IPS DF 4.7 (cell line): ENCODE measurements at regions not wholly inside any gene's neighbourhood (a gene's known extent, or its start where the extent isn't known, plus 50 kb on each side); places are given as distances from the start of the nearest gene placed in this dataset.
A peak's percentile ranks its signal among the peaks of the same experiment; 100 is the strongest.
"Not testable (repeated sequence)": the region's sequence is repeated elsewhere in the genome, so short reads cannot be mapped to it uniquely, and the experiment has no call there.

Experiments
- DNase-seq: peaks from one replicate; pipeline ENCODE4 v3.0.0-alpha.2; 2013; ENCODE audit warnings: low spot score; ENCODE audit errors: extremely low read depth

- no peak for DNase-seq
Measured at GRCh38 chr15:96058103-96058851, 272.2 kb upstream of the NR2F2 start.

GRCh38 chr15:96058852-96059103 lies 271.7 kb upstream of the NR2F2 start:
- DNase-seq: not testable (repeated sequence)

GRCh38 chr15:96060591-96060990 lies 269.9 kb upstream of the NR2F2 start:
- DNase-seq: not testable (repeated sequence)

- no peak for DNase-seq
Measured at GRCh38 chr15:96064351-96064756, 266.1 kb upstream of the NR2F2 start.

- DNase-seq: no peak
Measured at GRCh38 chr15:96066126-96066525, 264.4 kb upstream of the NR2F2 start.

DNA sequence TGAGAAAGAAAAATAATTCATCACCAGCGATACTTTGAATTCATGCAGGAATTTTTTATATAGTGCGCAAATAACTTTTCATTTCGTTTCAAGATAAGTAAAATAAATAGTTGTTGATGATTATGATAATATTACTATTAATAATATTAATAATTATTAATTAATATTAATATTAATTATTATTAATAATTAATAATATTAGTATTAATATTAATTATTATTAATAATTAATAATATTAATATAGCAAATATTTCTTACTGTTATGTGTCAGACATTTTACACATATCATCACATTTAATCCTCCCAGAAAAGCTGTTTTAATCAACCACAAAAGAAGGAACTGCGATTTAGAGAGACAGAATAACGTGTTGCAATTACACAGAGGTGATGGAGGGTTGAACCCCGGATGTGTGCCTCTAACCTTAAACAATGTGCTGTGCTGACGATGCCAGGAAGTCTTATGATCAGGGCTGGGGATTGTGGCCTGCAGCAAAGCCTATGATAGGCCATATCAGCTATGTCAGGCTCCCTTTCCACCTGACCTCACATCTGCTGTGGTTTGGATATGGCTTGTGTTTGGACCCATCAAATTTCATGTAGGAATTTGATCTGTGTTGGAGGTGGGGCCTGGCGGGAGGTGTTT lies 263.5 kb upstream of the NR2F2 start:
- DNase-seq: no peak

- no peak for DNase-seq
Measured at GRCh38 chr15:96067677-96068076, 262.8 kb upstream of the NR2F2 start.

DNA sequence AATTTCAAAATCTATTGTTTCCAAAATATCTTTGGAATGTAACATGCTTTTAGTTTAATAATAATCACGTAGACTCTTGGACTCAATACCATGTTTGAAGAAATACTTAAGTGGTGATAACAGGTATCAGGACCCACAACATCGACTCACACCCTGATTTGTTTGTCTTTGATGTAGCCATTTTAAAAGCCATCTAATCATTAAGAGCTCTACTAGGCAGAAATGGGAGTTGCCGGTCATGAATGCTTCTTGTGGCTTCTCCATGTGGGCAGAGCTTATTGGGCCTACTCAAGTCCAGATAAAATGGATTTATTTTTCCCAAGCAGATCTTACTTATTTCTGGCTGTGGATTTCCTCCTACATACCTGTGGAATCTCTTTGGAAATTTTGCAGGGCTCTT lies 261.6 kb upstream of the NR2F2 start:
- no peak for DNase-seq

DNA sequence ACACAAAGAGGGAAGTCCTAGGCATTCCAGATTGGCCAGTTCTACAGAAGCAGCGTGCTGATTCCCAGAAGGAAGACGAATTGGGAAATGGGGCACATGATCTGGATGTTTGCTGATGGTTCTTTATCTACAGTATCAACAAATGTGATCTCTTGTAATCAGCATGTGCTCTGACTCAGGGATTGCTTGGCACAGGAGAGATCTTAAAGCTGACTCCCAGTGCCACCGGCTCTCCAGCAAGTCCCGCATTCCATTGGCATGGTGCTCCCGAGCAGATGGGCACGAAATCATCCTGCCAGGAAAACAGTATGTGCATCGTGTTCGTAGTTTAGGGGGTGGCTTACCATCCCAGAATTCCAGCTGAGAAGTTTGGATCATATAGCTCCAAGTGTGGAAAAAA lies 259.9 kb upstream of the NR2F2 start:
- DNase-seq: no peak

GRCh38 chr15:96072821-96073220 lies 257.7 kb upstream of the NR2F2 start:
- no peak for DNase-seq

DNA sequence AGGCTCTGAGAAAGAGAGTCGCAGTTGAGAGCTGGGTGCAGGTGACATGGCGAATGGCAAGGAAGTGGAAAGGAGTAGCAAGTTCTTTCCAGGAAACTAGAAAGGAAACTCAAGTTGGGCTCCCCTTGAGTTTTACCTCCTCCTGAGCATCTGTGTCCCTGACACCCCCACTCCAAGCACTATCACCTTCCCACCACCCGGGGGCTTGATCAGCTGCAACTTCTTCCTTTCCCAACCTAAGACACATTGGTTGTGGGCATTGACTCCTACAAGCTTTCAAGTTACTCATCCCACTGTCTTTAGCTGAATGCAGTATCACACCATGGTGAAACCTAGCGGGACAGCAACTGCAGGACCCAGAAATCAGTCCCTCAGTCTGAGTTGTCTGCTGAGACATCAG lies 256.6 kb upstream of the NR2F2 start:
- no peak for DNase-seq

- no peak for DNase-seq
Measured at GRCh38 chr15:96075895-96076294, 254.6 kb upstream of the NR2F2 start.

DNA sequence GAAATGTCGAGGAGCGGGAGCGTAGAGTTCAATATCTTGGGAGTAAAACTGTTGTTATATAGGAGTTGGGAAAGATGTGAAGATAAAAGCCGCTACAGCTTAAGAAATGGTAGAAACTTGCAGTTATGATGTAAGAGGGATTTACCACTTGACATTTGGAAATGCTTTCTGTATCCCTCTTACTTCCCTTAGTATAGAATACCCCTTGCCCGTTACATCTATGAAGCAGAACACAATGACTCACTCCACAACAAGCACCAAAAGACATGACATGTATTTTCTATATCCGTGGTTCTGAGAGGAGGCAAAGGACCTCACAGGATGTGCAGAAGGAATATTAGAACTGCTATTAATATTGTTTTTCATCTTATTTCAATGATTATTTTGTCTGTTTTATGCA lies 254.2 kb upstream of the NR2F2 start:
- no peak for DNase-seq

DNA sequence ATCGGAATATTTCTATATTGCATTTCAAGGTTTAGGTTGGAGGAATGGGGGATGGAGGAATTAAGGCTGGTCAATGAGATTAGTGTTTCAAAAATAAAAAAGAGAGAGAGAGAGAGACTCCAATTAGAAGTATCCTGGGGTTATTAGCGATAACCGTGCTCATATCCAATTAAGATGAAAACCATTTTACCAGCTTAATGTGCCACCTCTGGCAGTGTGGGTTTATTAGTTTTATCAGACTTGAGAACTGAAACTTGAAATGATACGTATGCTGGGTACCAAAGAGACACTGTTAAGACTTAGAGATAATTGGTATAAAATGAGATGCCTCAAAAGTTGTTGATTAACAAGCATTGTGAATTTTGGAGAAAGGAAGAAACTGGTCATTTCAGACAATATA lies 251.5 kb upstream of the NR2F2 start:
- DNase-seq: no peak

DNA sequence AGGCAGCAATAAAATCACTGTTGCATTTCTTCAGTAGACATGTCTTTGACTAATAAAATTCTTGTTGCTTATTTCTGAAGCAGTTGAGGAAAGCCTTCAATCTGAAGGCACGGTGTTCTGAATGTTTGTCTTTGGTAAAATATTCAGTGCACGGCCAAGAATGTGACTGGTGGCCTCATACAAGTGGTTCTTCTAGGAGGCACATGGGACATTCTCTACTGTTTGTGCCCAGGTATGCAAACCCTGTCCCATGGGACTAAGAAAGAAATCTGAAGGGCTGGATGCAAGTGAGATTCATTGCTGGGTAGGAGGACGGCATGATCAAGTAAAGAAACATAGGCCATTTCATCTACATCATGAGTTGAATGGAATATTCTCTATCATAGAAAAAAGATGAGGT lies 250.6 kb upstream of the NR2F2 start:
- DNase-seq: no peak

GRCh38 chr15:96086164-96086563 lies 244.3 kb upstream of the NR2F2 start:
- DNase-seq: no peak

DNA sequence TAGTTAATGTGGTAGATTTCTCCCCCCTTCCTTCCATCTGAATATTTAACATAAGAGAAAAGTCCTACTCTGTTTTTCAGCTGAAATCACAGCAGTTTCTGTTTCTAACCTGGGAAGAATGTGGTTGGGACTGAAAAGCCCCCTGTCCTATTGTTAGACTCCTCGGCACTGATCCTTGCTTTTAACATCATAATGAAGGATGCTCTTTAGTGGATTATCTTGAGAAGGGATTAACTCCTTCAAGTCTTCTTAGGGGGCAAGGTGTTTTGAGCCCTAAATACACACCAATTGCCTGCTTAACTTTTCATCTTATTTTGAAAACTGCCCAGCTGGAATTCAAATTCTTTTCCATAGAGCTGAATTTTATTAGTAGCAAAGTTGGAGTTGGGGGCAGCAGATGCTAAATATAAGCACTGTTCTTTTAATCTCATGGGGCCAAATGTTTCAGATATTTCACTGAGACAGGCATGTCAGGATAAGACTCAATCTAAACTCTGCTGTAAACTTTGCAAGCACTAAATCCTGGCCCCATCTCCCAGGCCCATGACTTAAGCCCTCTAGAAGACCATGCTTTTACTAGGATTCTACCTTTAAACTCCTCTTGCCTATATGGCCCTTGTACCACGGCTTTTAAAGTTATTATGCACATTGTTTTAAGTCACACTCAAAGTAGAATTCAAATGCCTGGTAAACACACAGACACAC lies 243.2 kb upstream of the NR2F2 start:
- peak; percentile 44 for DNase-seq

- no peak for DNase-seq
Measured at GRCh38 chr15:96088650-96089049, 241.8 kb upstream of the NR2F2 start.

DNA sequence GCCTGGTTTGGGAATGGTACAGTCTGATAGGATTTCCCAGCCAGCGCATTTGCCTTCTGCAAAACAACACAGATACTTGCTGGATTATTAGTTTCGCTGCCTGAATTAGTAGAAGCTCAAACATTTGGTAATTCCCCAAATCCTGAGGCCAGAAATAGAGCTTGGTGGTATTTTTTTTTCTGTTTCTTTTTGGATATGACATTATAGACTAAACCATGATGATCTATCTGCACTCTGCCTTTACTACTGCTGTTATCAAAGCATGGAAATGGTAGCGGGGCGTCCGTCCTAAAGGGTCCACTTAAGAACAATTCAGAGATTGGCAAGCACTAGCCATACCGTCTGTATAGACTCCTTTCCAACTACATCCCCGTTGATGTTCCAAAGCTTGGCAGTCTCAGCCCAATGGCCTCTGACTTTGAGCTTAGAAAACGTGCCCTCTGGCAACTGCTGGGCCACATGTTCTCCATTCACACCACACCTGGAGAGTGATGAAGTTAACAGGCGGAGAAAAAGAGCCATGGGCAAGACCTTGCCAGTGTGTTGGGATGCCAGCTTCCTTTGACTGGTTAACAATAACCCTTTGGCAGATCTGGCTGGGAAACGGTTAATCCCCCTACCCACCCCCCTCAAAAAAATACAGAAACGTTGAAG lies 241.0 kb upstream of the NR2F2 start:
- no peak for DNase-seq

- no peak for DNase-seq
Measured at GRCh38 chr15:96092186-96092585, 238.3 kb upstream of the NR2F2 start.

DNA sequence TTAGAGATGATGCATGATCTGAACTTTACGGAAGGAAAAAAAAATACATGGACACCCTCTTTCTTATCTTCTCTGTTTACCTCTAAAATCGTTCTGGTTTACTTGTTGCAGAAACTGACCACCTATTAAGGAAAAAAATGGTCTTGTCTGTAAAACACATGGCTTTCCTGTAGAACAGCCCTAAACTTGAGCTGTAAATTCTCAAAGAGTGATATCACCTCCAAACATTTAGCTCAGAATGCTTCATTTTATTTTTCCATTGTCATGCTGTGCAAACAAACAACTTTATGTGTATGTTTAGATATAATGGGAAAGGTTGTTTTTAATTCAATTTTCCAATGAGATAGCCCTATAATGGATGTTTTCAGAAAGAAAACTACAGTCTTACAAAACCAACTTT lies 237.4 kb upstream of the NR2F2 start:
- no peak for DNase-seq

GRCh38 chr15:96097661-96098060 lies 232.8 kb upstream of the NR2F2 start:
- DNase-seq: no peak
